Hepatocyte (in vitro differentiated cells): ENCODE measurements at regions not wholly inside any gene's neighbourhood (a gene's known extent, or its start where the extent isn't known, plus 50 kb on each side); places are given as distances from the start of the nearest gene placed in this dataset.

Source experiments
- DNase-seq: peaks from one replicate; pipeline ENCODE4 v3.0.0-alpha.2; 2016; ENCODE audit warnings: low spot score
- H2AFZ ChIP-seq: fragments of 200-600 bp; sonication (generic); 2 replicates; pipeline ENCODE4 v1.6.0; 2016; ENCODE audit warnings: antibody characterized with exemption, mild to moderate bottlenecking
- H3K27ac ChIP-seq: fragments of 200-600 bp; sonication (generic); 2 replicates; pipeline ENCODE4 v1.5.1; 2016; ENCODE audit warnings: mild to moderate bottlenecking
- H3K27me3 ChIP-seq: fragments of 200-600 bp; sonication (generic); 2 replicates; pipeline ENCODE4 v1.6.1; 2016
- H3K36me3 ChIP-seq: fragments of 200-600 bp; sonication (generic); replicated peaks from 2 replicates; pipeline ENCODE4 v1.5.1; 2016; ENCODE audit warnings: low read depth; ENCODE audit not compliant: insufficient read depth
- H3K4me1 ChIP-seq: fragments of 200-600 bp; sonication (generic); 2 replicates; pipeline ENCODE4 v1.5.1; 2016; ENCODE audit warnings: mild to moderate bottlenecking, moderate library complexity; ENCODE audit not compliant: insufficient read depth
- H3K4me2 ChIP-seq: fragments of 200-600 bp; sonication (generic); 2 replicates; pipeline ENCODE4 v1.6.0; 2016
- H3K4me3 ChIP-seq: fragments of 200-600 bp; sonication (generic); 2 replicates; pipeline ENCODE4 v1.5.1; 2016; ENCODE audit warnings: mild to moderate bottlenecking
- H3K79me2 ChIP-seq: fragments of 200-600 bp; sonication (generic); 2 replicates; pipeline ENCODE4 v1.6.0; 2017; ENCODE audit warnings: mild to moderate bottlenecking
- H3K9me2 ChIP-seq: fragments of 200-600 bp; sonication (generic); replicated peaks from 2 replicates; pipeline ENCODE4 v1.6.0; 2017; ENCODE audit warnings: mild to moderate bottlenecking; ENCODE audit not compliant: insufficient read depth
- H3K9me3 ChIP-seq: fragments of 200-600 bp; sonication (generic); 2 replicates; pipeline ENCODE4 v1.5.1; 2016; ENCODE audit warnings: low read depth, mild to moderate bottlenecking
- H4K20me1 ChIP-seq: fragments of 200-600 bp; sonication (generic); 2 replicates; pipeline ENCODE4 v1.6.0; 2016; ENCODE audit warnings: mild to moderate bottlenecking; ENCODE audit not compliant: insufficient read depth, poor library complexity, severe bottlenecking
- EZH2 ChIP-seq: fragments of 200-600 bp; sonication (generic); IDR thresholded peaks from 2 replicates; pipeline ENCODE4 v1.6.1; 2016; ENCODE audit warnings: antibody characterized with exemption, mild to moderate bottlenecking, borderline replicate concordance
- EZH2phosphoT487 ChIP-seq: fragments of 200-600 bp; sonication (generic); IDR thresholded peaks from one replicate; pipeline ENCODE4 v1.6.1; 2018; ENCODE audit warnings: antibody characterized with exemption, mild to moderate bottlenecking, low read depth, moderate library complexity; ENCODE audit not compliant: unreplicated experiment, severe bottlenecking
- WGBS: methylation state at CpG from one replicate; pipeline ENCODE4 v1.1.6; 2016; ENCODE audit warnings: low lambda C conversion rate; ENCODE audit errors: missing lambda C conversion rate; 5-methylcytosine and 5-hydroxymethylcytosine counted together
- TF ChIP-seq, protein P1 (sequence below): fragments of 200-600 bp; sonication (generic); IDR thresholded peaks from 2 replicates; pipeline ENCODE4 v1.5.1; 2016; ENCODE audit warnings: antibody characterized with exemption, mild to moderate bottlenecking; ENCODE audit not compliant: poor library complexity

DNA sequence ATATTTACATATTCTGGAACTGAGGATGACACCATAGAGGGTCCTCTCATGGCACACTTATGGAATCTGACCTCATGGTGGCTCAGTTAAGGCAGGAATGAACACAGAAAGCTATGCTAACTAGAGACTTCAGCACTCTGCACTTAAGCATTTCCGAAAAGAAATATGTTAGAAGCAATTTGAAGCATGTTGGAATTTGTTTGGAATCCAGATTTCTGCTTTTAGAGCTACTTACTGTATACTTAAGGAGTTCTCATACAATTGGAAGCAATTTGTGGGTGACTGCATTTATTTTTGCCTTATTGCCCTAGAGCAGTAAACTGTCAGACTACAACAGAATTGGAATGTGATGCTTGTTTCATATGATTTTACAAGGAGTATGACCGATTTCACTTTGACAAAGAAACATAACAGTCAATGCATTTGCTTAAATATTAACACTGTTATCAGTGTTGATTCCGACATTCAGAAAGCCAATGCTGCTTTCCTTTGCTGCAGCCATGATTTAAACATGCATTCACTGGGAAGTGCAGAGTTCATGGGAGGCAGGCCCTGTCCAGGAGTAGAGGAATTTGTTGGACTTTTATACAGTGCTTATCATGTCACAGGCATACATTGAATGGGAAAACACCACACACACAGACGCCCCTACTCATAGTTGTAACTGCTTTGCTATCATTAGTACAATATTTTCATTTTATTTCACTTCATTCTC is 244.4 kb downstream of the SAMD5 start:
- Histone ChIP-seq H4K20me1 (no peaks in the 10 kb centered on the region), H3K79me2 (no peaks in the 10 kb centered on the region), H3K9me2 (no peaks in the 10 kb centered on the region), H3K4me3 (no peak overlapping the region), H3K27me3 (no peaks in the 10 kb centered on the region), H2AFZ (no peak overlapping the region), H3K27ac (peak overlapping the region; percentile 6), H3K4me2 (peak overlapping the region; percentile 22), H3K36me3 (no peaks in the 10 kb centered on the region), H3K9me3 (no peaks in the 10 kb centered on the region), H3K4me1 (peaks cover 7% of the 10 kb centered on the region)
- WGBS: 30% methylated on average over 4 of the region's 4 CpGs
- TF ChIP-seq EZH2phosphoT487: no peak
- TF ChIP-seq EZH2: no peak
- TF ChIP-seq, protein P1, sequence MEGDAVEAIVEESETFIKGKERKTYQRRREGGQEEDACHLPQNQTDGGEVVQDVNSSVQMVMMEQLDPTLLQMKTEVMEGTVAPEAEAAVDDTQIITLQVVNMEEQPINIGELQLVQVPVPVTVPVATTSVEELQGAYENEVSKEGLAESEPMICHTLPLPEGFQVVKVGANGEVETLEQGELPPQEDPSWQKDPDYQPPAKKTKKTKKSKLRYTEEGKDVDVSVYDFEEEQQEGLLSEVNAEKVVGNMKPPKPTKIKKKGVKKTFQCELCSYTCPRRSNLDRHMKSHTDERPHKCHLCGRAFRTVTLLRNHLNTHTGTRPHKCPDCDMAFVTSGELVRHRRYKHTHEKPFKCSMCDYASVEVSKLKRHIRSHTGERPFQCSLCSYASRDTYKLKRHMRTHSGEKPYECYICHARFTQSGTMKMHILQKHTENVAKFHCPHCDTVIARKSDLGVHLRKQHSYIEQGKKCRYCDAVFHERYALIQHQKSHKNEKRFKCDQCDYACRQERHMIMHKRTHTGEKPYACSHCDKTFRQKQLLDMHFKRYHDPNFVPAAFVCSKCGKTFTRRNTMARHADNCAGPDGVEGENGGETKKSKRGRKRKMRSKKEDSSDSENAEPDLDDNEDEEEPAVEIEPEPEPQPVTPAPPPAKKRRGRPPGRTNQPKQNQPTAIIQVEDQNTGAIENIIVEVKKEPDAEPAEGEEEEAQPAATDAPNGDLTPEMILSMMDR: no peak
- peak; percentile 20 for DNase-seq

GRCh38 chr6:147755999-147756398 is 247.5 kb downstream of the SAMD5 start:
- peaks cover 7% of the 10 kb centered on the region for H3K4me1 ChIP-seq
- DNase-seq: no peak
- H3K4me3 ChIP-seq: no peak overlapping the region
- no peaks in the 10 kb centered on the region for H3K79me2 ChIP-seq
- no peak overlapping the region for H3K27ac ChIP-seq
- no peak overlapping the region for H3K4me2 ChIP-seq
- no peaks in the 10 kb centered on the region for H3K9me2 ChIP-seq
- no peaks in the 10 kb centered on the region for H4K20me1 ChIP-seq
- H3K36me3 ChIP-seq: no peaks in the 10 kb centered on the region
- no peak overlapping the region for H2AFZ ChIP-seq
- H3K9me3 ChIP-seq: no peaks in the 10 kb centered on the region
- TF ChIP-seq EZH2 (no peak), EZH2phosphoT487 (no peak)
- TF ChIP-seq, protein P1: no peak
- 89% methylated on average over 3 of the region's 3 CpGs for WGBS
- no peaks in the 10 kb centered on the region for H3K27me3 ChIP-seq

DNA sequence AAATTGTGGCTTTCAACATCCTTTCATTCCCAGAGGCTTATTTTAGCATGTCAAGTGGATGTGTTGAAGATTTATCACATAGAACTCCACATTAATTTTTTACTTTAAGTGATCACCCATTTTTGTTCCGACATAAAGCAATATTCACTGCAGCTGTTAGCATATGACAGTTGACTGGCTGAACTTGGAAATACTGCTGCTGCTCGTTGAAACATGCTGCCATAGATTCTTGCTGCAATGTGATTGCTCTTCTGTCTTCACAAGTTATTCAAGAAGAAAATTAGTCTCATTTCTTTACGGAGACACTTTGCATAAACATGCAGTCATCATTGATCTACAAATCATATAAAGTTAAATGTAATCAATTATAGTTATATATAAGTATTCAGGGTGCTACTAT is 248.4 kb downstream of the SAMD5 start:
- Histone ChIP-seq H3K9me3 (no peaks in the 10 kb centered on the region), H3K79me2 (no peaks in the 10 kb centered on the region), H3K4me1 (peaks cover 7% of the 10 kb centered on the region), H4K20me1 (no peaks in the 10 kb centered on the region), H2AFZ (no peak overlapping the region), H3K27ac (no peak overlapping the region), H3K9me2 (no peaks in the 10 kb centered on the region), H3K4me2 (no peak overlapping the region), H3K4me3 (no peak overlapping the region), H3K27me3 (no peaks in the 10 kb centered on the region), H3K36me3 (no peaks in the 10 kb centered on the region)
- TF ChIP-seq EZH2phosphoT487 (no peak), EZH2 (no peak)
- TF ChIP-seq, protein P1: no peak
- WGBS: 77% methylated on average over 3 of the region's 3 CpGs
- no peak for DNase-seq
